ENCODE measurements at regions not wholly inside any gene's neighbourhood (a gene's known extent, or its start where the extent isn't known, plus 50 kb on each side); places are given as distances from the start of the nearest gene placed in this dataset.
A peak's percentile ranks its signal among the peaks of the same experiment; 100 is the strongest.

GRCh38 chr12:41683513-41684240, 461.0 kb downstream of the GXYLT1 start:
- Histone ChIP-seq H3K27ac (ENCODE audit: insufficient read depth in 1 of 2, low read depth in 1 of 2, low read length in 2 of 2, poor library complexity in 1 of 2, severe bottlenecking in 2 of 2) (no peak overlapping the region), H3K36me3 (ENCODE audit: control insufficient read depth in 4 of 4, insufficient read depth in 4 of 4, low read length in 3 of 4) (no peaks in the 10 kb centered on the region), H3K27me3 (replicated peaks in 2 of 5; ENCODE audit: control insufficient read depth in 4 of 5, insufficient read depth in 5 of 5, low read length in 4 of 5) (no peaks in the 10 kb centered on the region), H3K4me3 (ENCODE audit: control insufficient read depth in 1 of 7, extremely low read depth in 1 of 7, insufficient read depth in 4 of 7, low read depth in 2 of 7, low read length in 6 of 7) (no peak overlapping the region), H3K9me3 (ENCODE audit: control extremely low read depth in 1 of 5, control insufficient read depth in 4 of 5, insufficient read depth in 2 of 5, low read depth in 1 of 5, low read length in 4 of 5) (no peaks in the 10 kb centered on the region), H3K4me1 (ENCODE audit: control extremely low read depth in 1 of 4, control insufficient read depth in 4 of 4, insufficient read depth in 4 of 4, low read length in 3 of 4) (no peaks in the 10 kb centered on the region)
- WGBS (ENCODE audit: insufficient coverage) = 70% methylated on average over 3 of the region's 4 CpGs
- no peak for DNase-seq
- ChIA-PET CTCF (no interaction called here), POLR2A (no interaction called here)

- DNase-seq = no peak
- no peaks in the 10 kb centered on the region for H3K36me3 ChIP-seq (ENCODE audit: control insufficient read depth in 4 of 4, insufficient read depth in 4 of 4, low read length in 3 of 4)
- no CpG with 5 or more reads among the region's 2 CpGs for WGBS (ENCODE audit: insufficient coverage)
- H3K4me3 ChIP-seq (ENCODE audit: control insufficient read depth in 1 of 7, extremely low read depth in 1 of 7, insufficient read depth in 4 of 7, low read depth in 2 of 7, low read length in 6 of 7) = no peak overlapping the region
- ChIA-PET POLR2A (no interaction called here), CTCF (no interaction called here)
- no peak overlapping the region for H3K27ac ChIP-seq (ENCODE audit: insufficient read depth in 1 of 2, low read depth in 1 of 2, low read length in 2 of 2, poor library complexity in 1 of 2, severe bottlenecking in 2 of 2)
- H3K27me3 ChIP-seq (replicated peaks in 2 of 5; ENCODE audit: control insufficient read depth in 4 of 5, insufficient read depth in 5 of 5, low read length in 4 of 5) = no peaks in the 10 kb centered on the region
- H3K4me1 ChIP-seq (ENCODE audit: control extremely low read depth in 1 of 4, control insufficient read depth in 4 of 4, insufficient read depth in 4 of 4, low read length in 3 of 4) = no peaks in the 10 kb centered on the region
- no peaks in the 10 kb centered on the region for H3K9me3 ChIP-seq (ENCODE audit: control extremely low read depth in 1 of 5, control insufficient read depth in 4 of 5, insufficient read depth in 2 of 5, low read depth in 1 of 5, low read length in 4 of 5)
Observed at GRCh38 chr12:41683023-41683422, 461.7 kb downstream of the GXYLT1 start.

- DNase-seq = no peak
- no peaks in the 10 kb centered on the region for H3K4me1 ChIP-seq (ENCODE audit: control extremely low read depth in 1 of 4, control insufficient read depth in 4 of 4, insufficient read depth in 4 of 4, low read length in 3 of 4)
- no peak overlapping the region for H3K27ac ChIP-seq (ENCODE audit: insufficient read depth in 1 of 2, low read depth in 1 of 2, low read length in 2 of 2, poor library complexity in 1 of 2, severe bottlenecking in 2 of 2)
- 87% methylated on average over 2 of the region's 3 CpGs for WGBS (ENCODE audit: insufficient coverage)
- CTCF ChIA-PET = no interaction called here
- POLR2A ChIA-PET = no interaction called here
- H3K27me3 ChIP-seq (replicated peaks in 2 of 5; ENCODE audit: control insufficient read depth in 4 of 5, insufficient read depth in 5 of 5, low read length in 4 of 5) = no peaks in the 10 kb centered on the region
- H3K9me3 ChIP-seq (ENCODE audit: control extremely low read depth in 1 of 5, control insufficient read depth in 4 of 5, insufficient read depth in 2 of 5, low read depth in 1 of 5, low read length in 4 of 5) = no peaks in the 10 kb centered on the region
- H3K4me3 ChIP-seq (ENCODE audit: control insufficient read depth in 1 of 7, extremely low read depth in 1 of 7, insufficient read depth in 4 of 7, low read depth in 2 of 7, low read length in 6 of 7) = no peak overlapping the region
- no peaks in the 10 kb centered on the region for H3K36me3 ChIP-seq (ENCODE audit: control insufficient read depth in 4 of 4, insufficient read depth in 4 of 4, low read length in 3 of 4)
Observed at GRCh38 chr12:41681898-41682297, 462.8 kb downstream of the GXYLT1 start.

- POLR2A ChIA-PET = no interaction called here
Observed at GRCh38 chr12:41680155-41680554, 464.5 kb downstream of the GXYLT1 start.

GRCh38 chr12:41663598-41664265, 475.6 kb downstream of the PDZRN4 start:
- 26% methylated on average over 4 of the region's 4 CpGs for WGBS (ENCODE audit: insufficient coverage)
- no peaks in the 10 kb centered on the region for H3K27me3 ChIP-seq (replicated peaks in 2 of 5; ENCODE audit: control insufficient read depth in 4 of 5, insufficient read depth in 5 of 5, low read length in 4 of 5)
- no peak overlapping the region for H3K4me3 ChIP-seq (ENCODE audit: control insufficient read depth in 1 of 7, extremely low read depth in 1 of 7, insufficient read depth in 4 of 7, low read depth in 2 of 7, low read length in 6 of 7)
- ChIA-PET POLR2A (no interaction called here), CTCF (interaction anchor here (0.7 to 2.8 kb wide), 3 partner anchors 19 to 387 kb away, joined by 3 to 12 read pairs (median 4); no protein-coding TSS in a partner anchor)
- no peaks in the 10 kb centered on the region for H3K4me1 ChIP-seq (ENCODE audit: control extremely low read depth in 1 of 4, control insufficient read depth in 4 of 4, insufficient read depth in 4 of 4, low read length in 3 of 4)
- no peak overlapping the region for H3K27ac ChIP-seq (ENCODE audit: insufficient read depth in 1 of 2, low read depth in 1 of 2, low read length in 2 of 2, poor library complexity in 1 of 2, severe bottlenecking in 2 of 2)
- peak; percentile 14 to 32 (median 29) for DNase-seq
- H3K9me3 ChIP-seq (ENCODE audit: control extremely low read depth in 1 of 5, control insufficient read depth in 4 of 5, insufficient read depth in 2 of 5, low read depth in 1 of 5, low read length in 4 of 5) = no peaks in the 10 kb centered on the region
- no peaks in the 10 kb centered on the region for H3K36me3 ChIP-seq (ENCODE audit: control insufficient read depth in 4 of 4, insufficient read depth in 4 of 4, low read length in 3 of 4)

More at GRCh38 chr12:41680155-41680554, 464.5 kb downstream of the GXYLT1 start:
- Histone ChIP-seq H3K27me3 (replicated peaks in 2 of 5; ENCODE audit: control insufficient read depth in 4 of 5, insufficient read depth in 5 of 5, low read length in 4 of 5) (no peaks in the 10 kb centered on the region), H3K36me3 (ENCODE audit: control insufficient read depth in 4 of 4, insufficient read depth in 4 of 4, low read length in 3 of 4) (no peaks in the 10 kb centered on the region), H3K9me3 (ENCODE audit: control extremely low read depth in 1 of 5, control insufficient read depth in 4 of 5, insufficient read depth in 2 of 5, low read depth in 1 of 5, low read length in 4 of 5) (no peaks in the 10 kb centered on the region), H3K27ac (ENCODE audit: insufficient read depth in 1 of 2, low read depth in 1 of 2, low read length in 2 of 2, poor library complexity in 1 of 2, severe bottlenecking in 2 of 2) (no peak overlapping the region), H3K4me1 (ENCODE audit: control extremely low read depth in 1 of 4, control insufficient read depth in 4 of 4, insufficient read depth in 4 of 4, low read length in 3 of 4) (no peaks in the 10 kb centered on the region), H3K4me3 (ENCODE audit: control insufficient read depth in 1 of 7, extremely low read depth in 1 of 7, insufficient read depth in 4 of 7, low read depth in 2 of 7, low read length in 6 of 7) (no peak overlapping the region)
- CTCF ChIA-PET = no interaction called here
- WGBS (ENCODE audit: insufficient coverage) = 100% methylated on average over 1 of the region's 1 CpG
- no peak for DNase-seq

- Histone ChIP-seq H3K4me1 (ENCODE audit: control extremely low read depth in 1 of 4, control insufficient read depth in 4 of 4, insufficient read depth in 4 of 4, low read length in 3 of 4) (no peaks in the 10 kb centered on the region), H3K27ac (ENCODE audit: insufficient read depth in 1 of 2, low read depth in 1 of 2, low read length in 2 of 2, poor library complexity in 1 of 2, severe bottlenecking in 2 of 2) (no peak overlapping the region), H3K36me3 (ENCODE audit: control insufficient read depth in 4 of 4, insufficient read depth in 4 of 4, low read length in 3 of 4) (no peaks in the 10 kb centered on the region), H3K9me3 (ENCODE audit: control extremely low read depth in 1 of 5, control insufficient read depth in 4 of 5, insufficient read depth in 2 of 5, low read depth in 1 of 5, low read length in 4 of 5) (no peaks in the 10 kb centered on the region), H3K4me3 (ENCODE audit: control insufficient read depth in 1 of 7, extremely low read depth in 1 of 7, insufficient read depth in 4 of 7, low read depth in 2 of 7, low read length in 6 of 7) (no peak overlapping the region), H3K27me3 (replicated peaks in 2 of 5; ENCODE audit: control insufficient read depth in 4 of 5, insufficient read depth in 5 of 5, low read length in 4 of 5) (no peaks in the 10 kb centered on the region)
- ChIA-PET POLR2A (no interaction called here), CTCF (interaction anchor here (1.0 to 1.5 kb wide), 2 partner anchors 363 to 382 kb away, joined by 3 to 4 read pairs; no protein-coding TSS in a partner anchor)
- DNase-seq = no peak
- 100% methylated on average over 3 of the region's 4 CpGs for WGBS (ENCODE audit: insufficient coverage)
Observed at GRCh38 chr12:41661141-41661765, 473.1 kb downstream of the PDZRN4 start.

DNA sequence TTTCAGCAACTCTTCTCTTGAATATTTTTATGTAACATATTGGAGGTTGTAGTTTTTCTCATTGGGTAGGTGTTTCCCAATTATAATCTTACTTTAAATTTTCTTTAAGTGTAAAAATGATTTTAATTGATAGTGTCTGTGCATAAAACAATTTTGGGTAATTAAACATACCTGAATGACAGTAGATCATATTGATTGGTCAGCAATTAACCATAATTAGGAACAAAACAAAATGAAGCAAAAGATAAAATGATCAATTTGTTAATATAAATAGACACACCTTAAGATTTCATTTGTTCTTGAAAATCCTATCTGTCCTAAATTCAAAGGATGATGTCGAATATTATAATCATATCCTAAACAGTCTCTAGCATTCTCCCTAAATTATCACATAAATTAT, 468.3 kb downstream of the PDZRN4 start:
- CTCF ChIA-PET = no interaction called here
- Histone ChIP-seq H3K27ac (ENCODE audit: insufficient read depth in 1 of 2, low read depth in 1 of 2, low read length in 2 of 2, poor library complexity in 1 of 2, severe bottlenecking in 2 of 2) (no peak overlapping the region), H3K36me3 (ENCODE audit: control insufficient read depth in 4 of 4, insufficient read depth in 4 of 4, low read length in 3 of 4) (no peaks in the 10 kb centered on the region), H3K4me3 (ENCODE audit: control insufficient read depth in 1 of 7, extremely low read depth in 1 of 7, insufficient read depth in 4 of 7, low read depth in 2 of 7, low read length in 6 of 7) (no peak overlapping the region), H3K4me1 (ENCODE audit: control extremely low read depth in 1 of 4, control insufficient read depth in 4 of 4, insufficient read depth in 4 of 4, low read length in 3 of 4) (no peaks in the 10 kb centered on the region), H3K9me3 (ENCODE audit: control extremely low read depth in 1 of 5, control insufficient read depth in 4 of 5, insufficient read depth in 2 of 5, low read depth in 1 of 5, low read length in 4 of 5) (peaks cover 0 to 3% (median 0%) of the 10 kb centered on the region in 5 experiments), H3K27me3 (replicated peaks in 2 of 5; ENCODE audit: control insufficient read depth in 4 of 5, insufficient read depth in 5 of 5, low read length in 4 of 5) (no peaks in the 10 kb centered on the region)
- POLR2A ChIA-PET = no interaction called here
- DNase-seq = no peak
- WGBS (ENCODE audit: insufficient coverage) = no CpG with 5 or more reads among the region's 1 CpG
